ENCODE measurements at regions not wholly inside any gene's neighbourhood (a gene's known extent, or its start where the extent isn't known, plus 50 kb on each side); places are given as distances from the start of the nearest gene placed in this dataset.

- DNase-seq (ENCODE audit: low read depth): no peak
- H3K4me3 ChIP-seq (ENCODE audit: low read depth, low read length): no peak overlapping the region
Measured at GRCh38 chr15:39040861-39041260, 476.2 kb upstream of the RASGRP1 start.

GRCh38 chr15:39041979-39042495 lies 477.4 kb upstream of the RASGRP1 start:
- no peak overlapping the region for H3K4me3 ChIP-seq (ENCODE audit: low read depth, low read length)
- no peak for TF ChIP-seq CTCF (IDR thresholded peaks at IDR 0.05; ENCODE audit: low read depth, low read length, missing control alignments)
- DNase-seq (ENCODE audit: low read depth): no peak

More at GRCh38 chr15:39040861-39041260, 476.2 kb upstream of the RASGRP1 start:
- no peak for TF ChIP-seq CTCF (IDR thresholded peaks at IDR 0.05; ENCODE audit: low read depth, low read length, missing control alignments)

GRCh38 chr15:39051626-39052322 lies 487.2 kb upstream of the RASGRP1 start:
- no peak overlapping the region for H3K4me3 ChIP-seq (ENCODE audit: low read depth, low read length)
- no peak for TF ChIP-seq CTCF (IDR thresholded peaks at IDR 0.05; ENCODE audit: low read depth, low read length, missing control alignments)
- no peak for DNase-seq (ENCODE audit: low read depth)

GRCh38 chr15:39052323-39052705 lies 487.7 kb upstream of the RASGRP1 start:
- no peak for DNase-seq (ENCODE audit: low read depth)
- no peak for TF ChIP-seq CTCF (IDR thresholded peaks at IDR 0.05; ENCODE audit: low read depth, low read length, missing control alignments)
- no peak overlapping the region for H3K4me3 ChIP-seq (ENCODE audit: low read depth, low read length)

- no peak overlapping the region for H3K4me3 ChIP-seq (ENCODE audit: low read depth, low read length)
- no peak for TF ChIP-seq CTCF (IDR thresholded peaks at IDR 0.05; ENCODE audit: low read depth, low read length, missing control alignments)
- no peak for DNase-seq (ENCODE audit: low read depth)
Measured at GRCh38 chr15:39053480-39053879, 488.9 kb upstream of the RASGRP1 start.

GRCh38 chr15:39054128-39054732 lies 489.6 kb upstream of the RASGRP1 start:
- no peak for TF ChIP-seq CTCF (IDR thresholded peaks at IDR 0.05; ENCODE audit: low read depth, low read length, missing control alignments)
- H3K4me3 ChIP-seq (ENCODE audit: low read depth, low read length): no peak overlapping the region
- DNase-seq (ENCODE audit: low read depth): no peak
